ENCODE measurements at regions not wholly inside any gene's neighbourhood (a gene's known extent, or its start where the extent isn't known, plus 50 kb on each side); places are given as distances from the start of the nearest gene placed in this dataset.

DNA sequence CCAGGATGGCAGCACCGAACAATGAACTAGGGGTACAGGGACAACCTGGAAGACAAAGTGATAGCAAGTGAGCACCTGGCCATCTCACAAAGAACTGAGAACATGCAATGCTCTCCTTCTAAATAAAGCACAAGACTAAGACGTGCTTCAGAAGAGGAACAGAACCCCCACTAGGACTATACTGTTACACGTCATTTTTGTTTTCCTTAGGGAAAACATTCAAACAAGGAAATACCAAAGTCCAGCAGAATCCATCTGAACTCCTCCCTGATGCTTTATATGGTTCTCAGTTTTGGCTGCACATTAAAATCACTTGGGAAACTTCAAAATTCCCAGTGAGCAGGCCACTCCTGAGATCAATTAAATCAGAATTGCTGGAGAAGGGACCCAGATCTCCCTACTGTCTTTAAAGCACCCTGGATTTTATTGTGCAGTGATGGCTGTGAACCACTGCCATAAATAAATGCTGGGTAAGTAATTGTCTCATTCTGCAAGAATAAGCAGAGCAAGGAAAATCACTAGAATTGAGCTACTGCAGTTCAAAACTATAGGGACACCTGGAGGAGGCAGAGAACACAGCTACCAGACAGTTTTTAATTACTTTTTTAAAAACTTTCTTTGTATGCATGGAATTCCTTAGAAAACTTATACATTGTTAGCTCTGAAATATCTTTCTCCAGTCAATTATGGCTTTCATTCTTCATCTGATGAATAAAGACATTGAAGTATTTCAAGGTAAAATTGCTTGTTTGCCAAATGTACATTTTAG, 866.5 kb upstream of the GHITM start:
- no peaks in the 10 kb centered on the region for H3K9me3 ChIP-seq
- no peak overlapping the region for H3K4me3 ChIP-seq
- no peaks in the 10 kb centered on the region for H3K36me3 ChIP-seq
- H3K27me3 ChIP-seq: no peaks in the 10 kb centered on the region
- no peaks in the 10 kb centered on the region for H3K4me1 ChIP-seq
- no peak for TF ChIP-seq CTCF (IDR thresholded peaks at IDR 0.05)
- no peak for DNase-seq (ENCODE audit: low spot score in 2 of 2)
- intact Hi-C loops (cut with DNase I): no loop called here
- H3K27ac ChIP-seq: no peak overlapping the region

GRCh38 chr10:83274088-83274487, 865.2 kb upstream of the GHITM start:
- DNase-seq (ENCODE audit: low spot score in 2 of 2): no peak
- no peaks in the 10 kb centered on the region for H3K27me3 ChIP-seq
- no peak for TF ChIP-seq CTCF (IDR thresholded peaks at IDR 0.05)
- intact Hi-C loops (cut with DNase I): no loop called here
- no peaks in the 10 kb centered on the region for H3K9me3 ChIP-seq
- H3K4me3 ChIP-seq: no peak overlapping the region
- H3K27ac ChIP-seq: no peak overlapping the region
- H3K4me1 ChIP-seq: no peaks in the 10 kb centered on the region
- H3K36me3 ChIP-seq: no peaks in the 10 kb centered on the region

GRCh38 chr10:83276971-83277370, 862.3 kb upstream of the GHITM start:
- H3K27ac ChIP-seq: no peak overlapping the region
- no peaks in the 10 kb centered on the region for H3K27me3 ChIP-seq
- H3K4me1 ChIP-seq: no peaks in the 10 kb centered on the region
- H3K36me3 ChIP-seq: no peaks in the 10 kb centered on the region
- no peak overlapping the region for H3K4me3 ChIP-seq
- H3K9me3 ChIP-seq: no peaks in the 10 kb centered on the region
- intact Hi-C loops (cut with DNase I): no loop called here
- no peak for DNase-seq (ENCODE audit: low spot score in 2 of 2)
- no peak for TF ChIP-seq CTCF (IDR thresholded peaks at IDR 0.05)

DNA sequence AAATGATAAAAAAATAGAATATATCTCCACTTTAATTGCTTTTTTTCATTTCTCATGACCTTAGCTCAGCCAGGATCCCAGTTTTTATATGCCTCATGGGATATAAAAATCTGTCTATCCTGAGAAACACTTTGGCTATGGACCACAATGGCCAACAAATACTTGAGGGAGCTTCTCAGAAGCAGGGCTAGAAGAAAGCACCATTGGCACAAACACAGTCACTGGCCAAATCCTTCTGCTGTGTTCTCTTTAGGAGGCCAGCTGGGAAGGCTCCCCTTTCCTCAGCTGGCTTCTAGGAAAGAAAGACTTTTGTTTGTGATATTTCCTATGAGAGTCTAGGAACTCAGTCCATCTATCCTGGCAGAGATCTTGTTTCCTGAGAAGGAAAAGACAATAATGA, 856.2 kb upstream of the GHITM start:
- no peaks in the 10 kb centered on the region for H3K27me3 ChIP-seq
- intact Hi-C loops (cut with DNase I): no loop called here
- no peak for TF ChIP-seq CTCF (IDR thresholded peaks at IDR 0.05)

GRCh38 chr10:83287374-83287773, 851.9 kb upstream of the GHITM start:
- Histone ChIP-seq H3K4me1 (no peaks in the 10 kb centered on the region), H3K36me3 (no peaks in the 10 kb centered on the region), H3K9me3 (no peaks in the 10 kb centered on the region), H3K4me3 (no peak overlapping the region), H3K27me3 (no peaks in the 10 kb centered on the region), H3K27ac (no peak overlapping the region)
- DNase-seq (ENCODE audit: low spot score in 2 of 2): no peak
- intact Hi-C loops (cut with DNase I): no loop called here
- TF ChIP-seq CTCF (IDR thresholded peaks at IDR 0.05): no peak

More for the DNA sequence above, 856.2 kb upstream of the GHITM start:
- H3K27ac ChIP-seq: no peak overlapping the region
- no peak overlapping the region for H3K4me3 ChIP-seq
- no peaks in the 10 kb centered on the region for H3K9me3 ChIP-seq
- no peak for DNase-seq (ENCODE audit: low spot score in 2 of 2)
- no peaks in the 10 kb centered on the region for H3K4me1 ChIP-seq
- no peaks in the 10 kb centered on the region for H3K36me3 ChIP-seq

DNA sequence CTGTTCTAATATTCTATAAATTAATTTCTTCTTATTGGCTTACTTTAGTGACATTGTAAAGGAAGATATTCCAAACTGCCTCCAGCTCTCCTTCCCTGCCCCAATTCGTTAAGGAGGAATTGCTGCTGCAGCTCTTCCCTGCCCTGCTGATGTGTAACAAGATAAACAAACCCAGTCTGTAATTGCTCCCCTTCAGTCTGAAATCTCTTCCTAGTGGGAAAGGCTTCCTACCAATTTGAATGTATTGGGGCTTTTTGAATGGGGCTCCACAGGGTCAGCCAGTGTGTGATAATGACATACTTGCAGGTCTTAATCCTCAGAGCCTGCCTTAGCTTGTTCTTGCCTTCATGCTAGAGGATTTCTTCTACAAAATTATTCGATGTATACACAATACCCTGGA, 849.9 kb upstream of the GHITM start:
- H3K4me1 ChIP-seq: no peaks in the 10 kb centered on the region
- no peaks in the 10 kb centered on the region for H3K9me3 ChIP-seq
- no peak overlapping the region for H3K27ac ChIP-seq
- no peaks in the 10 kb centered on the region for H3K36me3 ChIP-seq
- no peak overlapping the region for H3K4me3 ChIP-seq
- no peaks in the 10 kb centered on the region for H3K27me3 ChIP-seq
- intact Hi-C loops (cut with DNase I): no loop called here
- DNase-seq (ENCODE audit: low spot score in 2 of 2): no peak
- TF ChIP-seq CTCF (IDR thresholded peaks at IDR 0.05): no peak

Data from ascending aorta (tissue), 2 donors.